CD4-positive, alpha-beta T cell treated with Interleukin-1 beta for 1 hour (primary cell): ENCODE measurements at regions not wholly inside any gene's neighbourhood (a gene's known extent, or its start where the extent isn't known, plus 50 kb on each side); places are given as distances from the start of the nearest gene placed in this dataset.

Source experiments
- DNase-seq, 2 donors: peaks; one replicate each; pipeline ENCODE4 v3.0.0-alpha.2; 2020 to 2022

DNA sequence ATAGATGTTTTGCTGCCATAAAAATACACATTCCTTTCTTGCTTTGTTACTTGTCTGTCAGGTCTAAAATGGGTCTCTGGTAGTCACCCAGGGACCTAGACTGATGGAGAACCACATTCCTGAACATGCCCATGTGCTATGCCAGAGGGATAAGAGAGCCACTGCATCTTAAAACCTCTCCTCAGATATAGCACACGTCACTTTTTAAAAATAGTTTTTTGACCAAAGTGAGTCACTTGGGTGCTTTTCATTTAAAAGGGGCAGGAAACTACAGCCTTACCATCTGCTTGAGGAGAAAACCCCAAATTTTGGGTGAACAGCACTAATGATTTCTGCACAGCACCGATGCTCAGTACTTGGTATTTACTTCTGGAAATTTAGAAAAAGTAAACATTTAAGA is 197.8 kb downstream of the OGFRL1 start:
- no peak for DNase-seq

GRCh38 chr6:71488186-71488585 is 199.6 kb downstream of the OGFRL1 start:
- DNase-seq = no peak

- DNase-seq = no peak
Observed at GRCh38 chr6:71489736-71490135, 201.1 kb downstream of the OGFRL1 start.

- DNase-seq = no peak
Observed at GRCh38 chr6:71490876-71491275, 202.3 kb downstream of the OGFRL1 start.

DNA sequence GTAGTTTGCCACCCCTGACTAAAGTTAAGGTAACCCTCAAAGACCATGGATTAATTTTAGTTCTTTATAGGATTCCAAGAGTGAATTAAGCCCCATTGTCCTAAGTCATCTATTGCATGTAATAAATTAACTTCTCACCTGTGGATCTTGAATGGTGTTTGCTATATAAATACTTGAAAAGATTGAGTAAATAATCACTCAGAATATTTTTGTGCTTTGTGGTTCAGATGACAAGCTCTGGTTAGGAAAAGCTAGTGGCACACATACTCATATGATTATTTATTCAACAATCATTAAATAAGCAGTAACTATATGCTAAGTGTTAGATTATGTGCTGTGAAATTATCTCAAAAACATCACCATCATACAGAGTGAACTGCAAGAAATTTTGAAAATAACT is 203.2 kb downstream of the OGFRL1 start:
- no peak for DNase-seq

DNA sequence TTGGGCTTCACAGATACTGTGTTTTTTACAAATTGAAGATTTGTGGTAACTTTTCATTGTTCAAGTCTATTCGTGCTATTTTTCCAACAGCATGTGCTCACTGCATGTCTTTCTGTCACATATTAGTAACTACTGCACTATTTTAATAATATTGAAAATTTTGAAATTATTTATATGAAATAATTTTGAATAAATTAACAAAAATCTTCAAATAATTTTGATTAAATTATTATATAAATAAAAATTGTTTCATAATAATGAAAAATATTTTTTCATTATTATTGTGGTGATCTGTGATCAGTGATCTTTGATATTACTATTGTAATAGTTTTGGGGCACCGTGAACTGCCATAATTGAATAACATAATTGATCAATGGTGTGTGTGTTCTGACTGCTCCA is 204.1 kb downstream of the OGFRL1 start:
- no peak for DNase-seq

DNA sequence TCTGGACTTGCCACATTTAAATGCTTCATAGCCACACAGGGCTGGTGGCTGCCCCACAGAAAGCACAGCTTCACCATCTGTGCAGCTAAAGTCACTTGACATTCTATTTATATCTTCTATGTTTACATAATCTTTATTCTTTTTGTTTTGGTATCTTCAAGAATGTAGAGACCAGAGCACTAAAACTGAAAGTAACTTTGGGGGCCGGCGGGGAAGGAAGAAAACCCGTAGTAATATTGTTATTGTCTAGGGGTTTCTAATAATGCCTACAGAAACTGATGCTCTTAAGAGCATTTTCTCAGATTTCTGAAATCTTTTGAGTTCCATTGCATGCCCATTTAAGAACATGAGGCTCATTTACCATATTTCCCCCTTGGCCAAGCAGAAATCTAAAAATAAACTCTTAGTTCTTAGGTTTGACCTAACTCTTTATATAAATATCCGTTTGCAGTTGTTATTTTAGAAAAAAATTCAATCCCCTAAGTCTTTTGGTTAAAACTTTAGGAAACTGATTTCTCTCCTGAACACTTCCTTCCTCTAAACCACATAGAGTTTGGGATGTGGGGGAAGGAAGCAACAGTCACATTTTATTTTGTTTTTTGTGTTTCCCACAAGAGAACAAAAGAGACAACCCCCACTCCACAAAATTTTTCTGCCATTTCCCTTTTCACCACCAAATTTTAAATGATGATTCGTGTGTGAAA is 207.6 kb downstream of the OGFRL1 start:
- no peak for DNase-seq

DNA sequence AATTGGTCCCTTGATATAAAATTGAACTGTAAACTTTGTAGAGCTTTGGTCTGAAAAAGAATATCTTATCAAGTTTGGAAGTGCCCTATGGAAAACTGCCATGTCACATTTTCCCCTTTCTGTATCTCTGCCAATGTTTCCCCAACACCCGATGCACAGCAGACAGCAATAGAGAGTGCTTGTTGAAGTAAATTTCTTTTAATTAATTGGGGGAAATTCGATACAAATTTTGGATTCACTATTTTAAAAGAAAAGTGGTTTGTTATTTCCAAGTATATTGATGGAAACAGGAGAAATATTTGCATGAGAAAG is 208.1 kb downstream of the OGFRL1 start:
- no peak for DNase-seq

DNA sequence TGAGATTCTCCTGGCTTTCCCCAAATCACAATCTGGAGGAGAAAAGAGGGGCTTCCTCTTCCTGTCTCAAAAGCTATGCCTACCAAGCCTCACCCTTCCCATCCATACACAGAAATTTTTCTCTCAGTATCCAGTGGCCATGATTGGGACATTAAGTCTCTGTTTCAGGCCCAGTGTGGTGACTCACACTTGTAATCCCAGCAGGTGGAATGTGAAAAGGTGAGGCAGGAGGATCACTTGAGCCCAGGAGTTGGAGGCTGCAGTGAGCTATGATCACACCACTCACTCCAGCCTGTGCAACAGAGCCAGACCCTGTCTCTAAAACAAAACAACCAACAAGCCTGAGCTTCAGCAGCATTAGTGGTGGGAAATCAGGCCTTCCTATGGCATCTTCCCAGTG is 210.0 kb downstream of the OGFRL1 start:
- DNase-seq = no peak

GRCh38 chr6:71499667-71500066 is 211.1 kb downstream of the OGFRL1 start:
- no peak for DNase-seq

DNA sequence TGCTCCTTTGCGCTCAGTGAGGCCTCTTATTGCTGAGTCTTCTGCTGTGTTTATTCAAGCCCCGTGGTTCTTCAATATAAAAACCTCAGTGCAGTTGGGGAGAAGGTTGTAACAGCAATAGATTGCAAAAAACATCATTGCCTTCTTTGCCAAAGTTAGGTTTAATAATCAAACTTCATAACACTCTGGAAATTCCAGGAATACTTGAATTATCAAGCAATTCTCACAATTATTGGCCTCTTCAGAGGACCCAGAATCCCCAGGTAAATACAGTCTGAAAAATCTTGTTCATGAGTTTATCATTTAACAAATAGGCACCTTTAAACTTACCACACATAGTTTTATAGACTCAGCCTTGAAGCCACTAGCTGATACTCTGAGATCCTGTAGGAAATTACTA is 213.6 kb downstream of the OGFRL1 start:
- DNase-seq = no peak

DNA sequence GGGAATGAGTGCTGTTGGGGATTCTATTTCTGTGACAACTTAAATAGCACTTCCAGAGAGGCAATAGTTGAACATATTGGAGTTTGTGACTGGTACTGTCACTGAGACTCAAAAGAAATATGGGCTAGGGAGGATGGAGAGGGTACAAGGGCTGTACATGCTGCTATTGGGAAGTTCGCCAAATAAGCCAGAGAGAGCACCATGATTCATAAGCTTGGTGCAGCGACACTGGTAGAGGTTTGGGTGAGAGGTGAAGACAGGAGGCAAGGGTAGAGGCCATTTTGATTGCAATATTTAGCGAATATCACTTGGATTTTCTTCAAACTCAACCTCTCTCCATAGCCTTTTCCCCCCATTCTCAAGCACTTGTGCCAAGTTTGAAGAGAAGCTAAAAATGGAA is 214.3 kb downstream of the OGFRL1 start:
- DNase-seq = no peak

- DNase-seq = no peak
Observed at GRCh38 chr6:71507183-71507582, 218.6 kb downstream of the OGFRL1 start.

DNA sequence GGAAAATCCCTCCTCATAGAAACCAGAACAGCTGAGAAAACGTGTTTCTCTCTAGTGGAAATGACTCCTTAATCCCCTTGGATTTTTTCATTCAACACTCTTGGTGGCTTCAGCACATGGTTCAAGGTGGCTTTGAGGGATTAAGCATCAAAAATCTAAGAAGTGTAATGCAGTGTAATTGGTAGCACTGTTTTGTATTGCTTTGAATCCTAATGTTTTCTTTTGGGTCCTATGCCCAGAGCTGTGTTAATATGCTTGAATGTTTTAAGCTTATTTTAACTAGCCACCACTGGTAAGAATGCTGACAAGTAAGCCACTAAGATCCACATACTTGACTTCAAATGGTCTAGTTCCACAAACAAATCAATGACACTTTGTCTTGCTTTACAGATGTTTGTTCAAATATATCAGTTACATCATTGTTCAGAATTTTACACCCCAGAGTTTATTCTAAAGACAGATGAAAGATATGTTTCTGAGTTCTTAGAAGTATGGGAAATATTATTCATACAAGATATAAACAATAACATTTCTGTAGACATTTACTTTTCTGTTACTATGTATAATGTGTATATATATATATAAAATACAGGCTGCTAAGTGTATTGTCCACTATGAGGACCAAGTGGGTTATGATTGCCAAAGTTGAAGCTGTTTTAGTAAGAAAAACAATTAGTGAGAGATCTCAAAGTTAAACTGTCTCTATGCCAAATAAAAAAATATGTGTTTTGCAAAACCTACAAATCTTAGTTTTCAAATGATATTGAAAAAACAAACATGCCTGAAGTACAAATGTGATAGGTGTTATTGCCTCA is 220.8 kb downstream of the OGFRL1 start:
- no peak for DNase-seq

DNA sequence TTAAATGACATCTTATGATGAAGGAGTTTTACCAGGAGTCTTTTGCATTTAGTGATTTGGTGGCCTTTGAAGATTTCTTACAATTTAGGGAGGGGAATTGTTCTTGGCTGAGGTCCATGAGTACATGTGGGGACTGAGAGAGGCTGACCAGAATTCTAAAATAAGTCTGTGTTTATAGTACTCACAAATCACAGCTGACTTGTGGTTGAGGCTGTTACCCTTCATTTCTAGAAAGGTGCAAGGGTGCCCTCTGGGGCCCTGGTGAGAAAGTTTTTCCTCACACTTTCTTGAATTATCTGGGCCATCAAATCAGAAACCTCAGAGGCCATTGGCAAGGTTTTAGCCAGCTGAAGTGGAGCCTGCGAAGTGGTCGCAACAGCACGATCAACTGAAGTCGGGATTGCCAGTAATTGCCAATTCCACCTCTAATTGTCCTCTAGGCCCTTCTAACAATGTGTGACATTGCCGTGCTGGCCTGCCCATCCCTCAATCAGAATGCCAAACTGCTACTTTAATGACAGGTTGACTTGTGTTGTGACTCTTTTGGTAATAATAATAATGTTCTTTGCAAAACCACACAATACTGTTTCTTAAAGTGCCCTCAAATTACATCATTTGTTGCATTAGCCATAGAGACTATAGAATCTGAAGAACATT is 221.6 kb downstream of the OGFRL1 start:
- DNase-seq = no peak

GRCh38 chr6:71510856-71511255 is 222.2 kb downstream of the OGFRL1 start:
- DNase-seq = no peak

GRCh38 chr6:71512256-71512655 is 223.6 kb downstream of the OGFRL1 start:
- no peak for DNase-seq

- DNase-seq = no peak
Observed at GRCh38 chr6:71513036-71513435, 224.4 kb downstream of the OGFRL1 start.

DNA sequence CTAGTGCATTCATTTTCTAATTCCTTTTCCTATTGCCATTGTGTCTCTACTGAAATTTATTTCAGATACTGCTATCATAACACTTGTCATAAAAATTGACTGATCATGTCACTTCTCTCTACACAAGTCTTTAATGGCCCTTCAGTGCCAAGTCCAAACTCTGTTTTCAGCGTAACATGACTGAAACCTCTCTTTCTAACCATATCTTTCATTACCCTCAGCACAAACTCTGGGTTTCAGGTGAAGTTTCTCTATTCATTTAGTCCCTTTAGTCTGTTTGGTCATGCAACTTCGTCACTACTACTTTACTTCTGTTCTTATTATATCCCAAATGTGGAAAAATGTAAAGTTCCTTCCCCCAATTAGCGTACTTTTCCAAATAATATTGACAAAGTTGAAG is 234.9 kb downstream of the OGFRL1 start:
- no peak for DNase-seq

- DNase-seq = no peak
Observed at GRCh38 chr6:71524201-71524600, 235.6 kb downstream of the OGFRL1 start.

- DNase-seq = no peak
Observed at GRCh38 chr6:71527886-71528285, 239.3 kb downstream of the OGFRL1 start.

DNA sequence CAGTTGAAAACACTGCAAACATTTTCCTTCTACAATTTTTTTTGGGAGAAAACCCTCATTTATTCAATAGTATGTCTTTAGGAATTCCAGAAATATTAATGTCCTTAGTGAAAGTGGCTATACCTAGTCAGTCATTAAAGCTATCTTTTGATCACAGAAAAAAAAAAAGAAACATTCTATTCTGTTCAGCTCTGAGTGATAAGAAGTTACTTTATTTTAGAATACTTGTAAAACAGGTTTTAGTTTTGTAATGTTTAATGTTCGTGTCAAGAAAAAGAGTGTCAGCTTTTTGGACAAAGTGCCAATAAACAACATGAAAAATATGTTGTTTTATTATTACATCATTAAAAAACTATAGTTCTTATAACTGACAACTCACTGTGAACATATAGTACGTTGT is 240.4 kb downstream of the OGFRL1 start:
- DNase-seq = no peak

- DNase-seq = no peak
Observed at GRCh38 chr6:71529769-71530168, 241.2 kb downstream of the OGFRL1 start.

- no peak for DNase-seq
Observed at GRCh38 chr6:71531006-71531405, 242.4 kb downstream of the OGFRL1 start.
